Neural cell (in vitro differentiated cells): ENCODE measurements at regions not wholly inside any gene's neighbourhood (a gene's known extent, or its start where the extent isn't known, plus 50 kb on each side); places are given as distances from the start of the nearest gene placed in this dataset.

Experiments used
- H2AFZ ChIP-seq: fragments of 200-600, 300-800 bp; sonication (generic), shearing (Covaris generic); 2 replicates; pipeline ENCODE4 v1.6.0; 2014; ENCODE audit warnings: low read depth, mild to moderate bottlenecking, antibody characterized with exemption, low read length, moderate library complexity
- H3F3A ChIP-seq: fragments of 200-600 bp; shearing (Covaris generic); 2 replicates; pipeline ENCODE4 v1.6.1; 2016; ENCODE audit warnings: mild to moderate bottlenecking, moderate library complexity, mixed read lengths, antibody characterized with exemption, low read length; ENCODE audit not compliant: insufficient read depth, poor library complexity, severe bottlenecking
- H3K27ac ChIP-seq: fragments of 200-600, 300-800 bp; sonication (generic), shearing (Covaris generic); 2 replicates; pipeline ENCODE4 v1.5.1; 2014; ENCODE audit warnings: mild to moderate bottlenecking, low read length, moderate library complexity
- H3K27me3 ChIP-seq: fragments of 300-800, 200-600 bp; sonication (generic), shearing (Covaris generic); 2 replicates; pipeline ENCODE4 v1.6.0; 2014; ENCODE audit warnings: mild to moderate bottlenecking, low read depth, low read length, moderate library complexity; ENCODE audit not compliant: insufficient read depth
- H3K36me3 ChIP-seq: fragments of 300-800, 200-600 bp; sonication (generic), shearing (Covaris generic); 2 replicates; pipeline ENCODE4 v1.5.1; 2014; ENCODE audit warnings: mild to moderate bottlenecking, antibody characterized with exemption, low read length, moderate library complexity; ENCODE audit not compliant: insufficient read depth
- H3K4me2 ChIP-seq: fragments of 300-800, 200-600 bp; sonication (generic), shearing (Covaris generic); 2 replicates; pipeline ENCODE4 v1.6.0; 2014; ENCODE audit warnings: mild to moderate bottlenecking, low read length
- H3K4me3 ChIP-seq: fragments of 300-800, 200-600 bp; sonication (generic), shearing (Covaris generic); 2 replicates; pipeline ENCODE4 v1.5.1; 2014; ENCODE audit warnings: mild to moderate bottlenecking, low read length, moderate library complexity
- H3K79me2 ChIP-seq: fragments of 200-600 bp; shearing (Covaris generic); replicated peaks from 2 replicates; pipeline ENCODE4 v1.6.0; 2014; ENCODE audit warnings: mild to moderate bottlenecking, low read length, moderate library complexity; ENCODE audit not compliant: insufficient read depth
- H3K9ac ChIP-seq: fragments of 300-800, 200-600 bp; sonication (generic), shearing (Covaris generic); 2 replicates; pipeline ENCODE4 v1.6.1; 2016; ENCODE audit warnings: mild to moderate bottlenecking, low read length, mixed read lengths
- H3K9me2 ChIP-seq: fragments of 200-600 bp; shearing (Covaris generic); 2 replicates; pipeline ENCODE4 v1.6.1; 2016; ENCODE audit warnings: mild to moderate bottlenecking, low read length, mixed read lengths; ENCODE audit not compliant: insufficient read depth
- H3K9me3 ChIP-seq: fragments of 200-600, 300-800 bp; sonication (generic), shearing (Covaris generic); 2 replicates; pipeline ENCODE4 v1.6.1; 2016; ENCODE audit warnings: mild to moderate bottlenecking, mixed run types, low read length, moderate library complexity, mixed read lengths
- H4K20me1 ChIP-seq: fragments of 200-600 bp; shearing (Covaris generic); 2 replicates; pipeline ENCODE4 v1.6.1; 2016; ENCODE audit warnings: mild to moderate bottlenecking, mixed run types; ENCODE audit not compliant: insufficient read depth
- CTCF ChIP-seq: fragments of 450-650 bp; IDR thresholded peaks from 2 replicates; pipeline ENCODE4 v1.5.1; 2014; ENCODE audit warnings: antibody characterized with exemption, mild to moderate bottlenecking, moderate library complexity; ENCODE audit not compliant: poor library complexity, severe bottlenecking
- EP300 ChIP-seq: fragments of 450-650 bp; conservative IDR thresholded peaks from 2 replicates; pipeline ENCODE4 v1.6.1; 2014; ENCODE audit warnings: antibody characterized with exemption, mild to moderate bottlenecking, moderate library complexity; ENCODE audit not compliant: poor library complexity, severe bottlenecking
- EZH2 ChIP-seq: fragments of 200-600, 300-800 bp; shearing (Covaris generic), sonication (generic); IDR thresholded peaks from 2 replicates; pipeline ENCODE4 v1.6.1; 2014; ENCODE audit warnings: antibody characterized with exemption, low read length, borderline replicate concordance, mild to moderate bottlenecking; ENCODE audit not compliant: insufficient read depth, poor library complexity, severe bottlenecking
- MXI1 ChIP-seq: fragments of 450-650 bp; conservative IDR thresholded peaks from 2 replicates; pipeline ENCODE4 v1.6.1; 2014; ENCODE audit warnings: antibody characterized with exemption, mild to moderate bottlenecking; ENCODE audit not compliant: poor library complexity, severe bottlenecking
- POLR2AphosphoS5 ChIP-seq: IDR thresholded peaks from 2 replicates; pipeline ENCODE4 v1.6.1; 2012
- RAD21 ChIP-seq: fragments of 450-650 bp; conservative IDR thresholded peaks from 2 replicates; pipeline ENCODE4 v1.6.1; 2014; ENCODE audit warnings: antibody characterized with exemption, mild to moderate bottlenecking, moderate library complexity
- REST ChIP-seq: IDR thresholded peaks from 2 replicates; pipeline ENCODE4 v1.6.1; 2012; ENCODE audit warnings: borderline replicate concordance
- SMC3 ChIP-seq: fragments of 450-650 bp; conservative IDR thresholded peaks from 2 replicates; pipeline ENCODE4 v1.6.1; 2014; ENCODE audit warnings: antibody characterized with exemption, mild to moderate bottlenecking, moderate library complexity; ENCODE audit not compliant: poor library complexity
- TAF1 ChIP-seq: IDR thresholded peaks from 2 replicates; pipeline ENCODE4 v1.6.1; 2012; ENCODE audit warnings: low read depth

GRCh38 chr16:26442321-26442720 is 624.4 kb upstream of the C16orf82 start:
- no peaks in the 10 kb centered on the region for H4K20me1 ChIP-seq
- H3K36me3 ChIP-seq: no peaks in the 10 kb centered on the region
- no peak overlapping the region for H3K4me3 ChIP-seq
- no peaks in the 10 kb centered on the region for H3K9me2 ChIP-seq
- no peak overlapping the region for H3K9ac ChIP-seq
- H3K4me2 ChIP-seq: no peak overlapping the region
- H3K27ac ChIP-seq: no peak overlapping the region
- no peaks in the 10 kb centered on the region for H3F3A ChIP-seq
- no peaks in the 10 kb centered on the region for H3K79me2 ChIP-seq
- TF ChIP-seq MXI1: no peak
- no peak for TF ChIP-seq POLR2AphosphoS5
- TF ChIP-seq TAF1: no peak
- no peak for TF ChIP-seq RAD21
- TF ChIP-seq EZH2: no peak
- no peak for TF ChIP-seq CTCF
- no peak for TF ChIP-seq EP300
- TF ChIP-seq SMC3: no peak
- TF ChIP-seq REST: no peak
- no peaks in the 10 kb centered on the region for H3K9me3 ChIP-seq
- no peak overlapping the region for H2AFZ ChIP-seq
- H3K27me3 ChIP-seq: no peaks in the 10 kb centered on the region

- no peak overlapping the region for H3K27ac ChIP-seq
Observed at GRCh38 chr16:26447570-26447969, 619.2 kb upstream of the C16orf82 start.

More at GRCh38 chr16:26447570-26447969, 619.2 kb upstream of the C16orf82 start:
- no peaks in the 10 kb centered on the region for H3K9me2 ChIP-seq
- H3F3A ChIP-seq: no peaks in the 10 kb centered on the region
- no peak overlapping the region for H3K4me2 ChIP-seq
- H3K9me3 ChIP-seq: no peaks in the 10 kb centered on the region
- no peak overlapping the region for H2AFZ ChIP-seq
- H3K9ac ChIP-seq: no peak overlapping the region
- no peak overlapping the region for H3K4me3 ChIP-seq
- TF ChIP-seq CTCF: no peak
- TF ChIP-seq RAD21: no peak
- TF ChIP-seq POLR2AphosphoS5: no peak
- TF ChIP-seq EP300: no peak
- no peak for TF ChIP-seq MXI1
- TF ChIP-seq EZH2: no peak
- TF ChIP-seq TAF1: no peak
- TF ChIP-seq SMC3: no peak
- TF ChIP-seq REST: no peak
- no peaks in the 10 kb centered on the region for H3K27me3 ChIP-seq
- no peaks in the 10 kb centered on the region for H3K36me3 ChIP-seq
- H4K20me1 ChIP-seq: no peaks in the 10 kb centered on the region
- no peaks in the 10 kb centered on the region for H3K79me2 ChIP-seq
